K562 (cell line): ENCODE measurements at regions not wholly inside any gene's neighbourhood (a gene's known extent, or its start where the extent isn't known, plus 50 kb on each side); places are given as distances from the start of the nearest gene placed in this dataset.

Experiments
- ATAC-seq: fragments of 200-7000 bp; cut with Tn5 transposase; 3 replicates; pipeline ENCODE4 v1.9.1; 2020; ENCODE audit warnings: moderate library complexity
- BruUV-seq: library from RNA; stranded (reverse); fragments of 400-500 nt; replicated peaks from 2 replicates; lab custom pipeline; 2021; lab: Mats Ljungman, UMichigan
- CTCF ChIA-PET: fragments of 300-600 bp; formaldehyde crosslinking; extraction: SDS; loops from one replicate; lab custom pipeline; 2021; ENCODE audit warnings: low intra/inter-chr PET ratio; lab: Yijun Ruan, JAX
- POLR2A ChIA-PET: fragments of 300-600, 350-650 bp; sonication (Branson Sonifier 250); formaldehyde crosslinking; extraction: SDS; loops from one replicate; lab custom pipeline; 2021; ENCODE audit warnings: antibody characterized with exemption, inconsistent platforms; lab: Yijun Ruan, JAX
- DNase-seq, 4 experiments: peaks; one replicate each; pipeline versions ENCODE4 v3.0.0 to v3.0.0-alpha.2; 2011 to 2018; ENCODE audit warnings: low spot score in 3 of 4, mixed read lengths in 3 of 4; ENCODE audit errors: extremely low read depth in 1 of 4
- FAIRE-seq: peaks from 2 replicates; lab custom pipeline; 2011; peaks lifted over from hg19 to GRCh38; lab: Jason Lieb, UNC
- H2AFZ ChIP-seq: 2 replicates; pipeline ENCODE4 v1.6.0; 2011; ENCODE audit warnings: low read depth, low read length, control low read depth, inconsistent platforms
- H3K27ac ChIP-seq: fragments of 200-600 bp; 3 replicates; pipeline ENCODE4 v1.8.0; 2011; ENCODE audit warnings: low read depth, mild to moderate bottlenecking, control low read depth, inconsistent platforms, low read length, moderate library complexity, mixed read lengths; ENCODE audit errors: extremely low read depth
- H3K27me3 ChIP-seq, 2 experiments: fragments of 300-600 bp in 1 of 2; 2 replicates in 1 of 2; 3 replicates in 1 of 2; pipeline versions ENCODE4 v1.6.0 to v1.8.0; 2011; ENCODE audit warnings: inconsistent platforms in 2 of 2, low read length in 2 of 2, mild to moderate bottlenecking in 1 of 2, mixed read lengths in 1 of 2, moderate library complexity in 1 of 2; ENCODE audit not compliant: control insufficient read depth in 2 of 2, insufficient read depth in 2 of 2
- H3K36me3 ChIP-seq: fragments of 300-600 bp; 3 replicates; pipeline ENCODE4 v1.8.0; 2011; ENCODE audit warnings: mild to moderate bottlenecking, low read length, inconsistent platforms; ENCODE audit not compliant: control insufficient read depth, insufficient read depth
- H3K4me1 ChIP-seq, 2 experiments: fragments of 200-600 bp in 1 of 2; replicated peaks in 1 of 2; 2 replicates in 1 of 2; 3 replicates in 1 of 2; pipeline versions ENCODE4 v1.5.1 to v1.8.0; 2011; ENCODE audit warnings: inconsistent platforms in 2 of 2, low read length in 2 of 2, mild to moderate bottlenecking in 1 of 2, mixed read lengths in 1 of 2, moderate library complexity in 1 of 2; ENCODE audit not compliant: control insufficient read depth in 2 of 2, insufficient read depth in 2 of 2
- H3K4me2 ChIP-seq: 2 replicates; pipeline ENCODE4 v1.6.1; 2011; ENCODE audit warnings: low read length, control low read depth, inconsistent platforms, mixed read lengths; ENCODE audit not compliant: insufficient read depth
- H3K4me3 ChIP-seq: fragments of 200-600 bp; sonication (generic), shearing (Covaris generic); 2 replicates; pipeline ENCODE4 v1.5.1; 2016; ENCODE audit warnings: control low read depth, inconsistent platforms
- H3K79me2 ChIP-seq: fragments of 200-600 bp; 3 replicates; pipeline ENCODE4 v1.8.0; 2011; ENCODE audit warnings: low read length, inconsistent platforms; ENCODE audit not compliant: control insufficient read depth, insufficient read depth
- H3K9ac ChIP-seq, 2 experiments: 2 replicates each; pipeline versions ENCODE4 v1.6.0 to v1.6.1; 2011; ENCODE audit warnings: low read depth in 2 of 2, low read length in 2 of 2, control low read depth in 1 of 2, inconsistent platforms in 1 of 2, mild to moderate bottlenecking in 1 of 2, mixed read lengths in 1 of 2; ENCODE audit not compliant: insufficient read depth in 1 of 2
- H3K9me1 ChIP-seq: one replicate; pipeline ENCODE4 v1.6.0; 2011; ENCODE audit warnings: inconsistent platforms, mild to moderate bottlenecking, low read length, moderate library complexity; ENCODE audit not compliant: control insufficient read depth, insufficient read depth
- H3K9me3 ChIP-seq: replicated peaks from 2 replicates; pipeline ENCODE4 v1.5.1; 2011; ENCODE audit warnings: low read depth, low read length, inconsistent platforms; ENCODE audit not compliant: control insufficient read depth, insufficient read depth
- H4K20me1 ChIP-seq: replicated peaks from 2 replicates; pipeline ENCODE4 v1.6.1; 2011; ENCODE audit warnings: low read length, inconsistent platforms, mixed read lengths; ENCODE audit not compliant: control insufficient read depth, insufficient read depth
- CHD4 ChIP-seq: fragments of 200-600 bp; sonication (generic); IDR thresholded peaks from 3 replicates; pipeline ENCODE4 v1.6.1; 2012; ENCODE audit warnings: low read depth, mild to moderate bottlenecking, mixed read lengths, low read length, inconsistent platforms; ENCODE audit not compliant: insufficient read depth, insufficient replicate concordance, poor library complexity, severe bottlenecking
- MTF1 ChIP-seq: fragments of 250-450 bp; sonication (Bioruptor Pico); IDR thresholded peaks from 2 replicates; pipeline ENCODE4 v1.9.0; 2021; ENCODE audit warnings: moderate library complexity, mild to moderate bottlenecking, inconsistent platforms, borderline replicate concordance
- TBL1XR1 ChIP-seq, 2 experiments: IDR thresholded peaks; 2 replicates each; pipeline ENCODE4 v1.6.1; 2012; ENCODE audit warnings: improper control_type of control experiment in 2 of 2, low read length in 2 of 2, mild to moderate bottlenecking in 1 of 2
- TCF3 ChIP-seq: sonication (generic); formaldehyde crosslinking; IDR thresholded peaks from 2 replicates; pipeline ENCODE4 v1.4.0; 2020; ENCODE audit warnings: mild to moderate bottlenecking, missing genetic modification reagents
- ZFPM2 ChIP-seq: fragments of 250-450 bp; sonication (Bioruptor Pico); IDR thresholded peaks from 2 replicates; pipeline ENCODE4 v1.5.1; 2022; ENCODE audit warnings: mild to moderate bottlenecking
- WGBS: fragments of 100-300 bp; shearing (Covaris generic); methylation state at CpG from one replicate; pipeline ENCODE4 v1.1.6; 2016; ENCODE audit warnings: low coverage, mixed read lengths; ENCODE audit not compliant: insufficient coverage; ENCODE audit errors: missing lambda C conversion rate; 5-methylcytosine and 5-hydroxymethylcytosine counted together
- in situ Hi-C: fragments of 300-500 bp; cut with MboI; formaldehyde crosslinking; loops from 4 replicates; pipeline ENCODE4 v1.15.0; 2018; ENCODE audit warnings: inconsistent platforms, mixed read lengths
- intact Hi-C: fragments of 100-400 bp; cut with micrococcal nuclease; formaldehyde crosslinking; loops from 2 replicates; pipeline ENCODE4 v1.14.2; 2022
- TF ChIP-seq, protein P1 (sequence below): fragments of 250-450 bp; sonication (Bioruptor Pico); IDR thresholded peaks from 2 replicates; pipeline ENCODE4 v1.4.0; 2020; ENCODE audit warnings: borderline replicate concordance
- TF ChIP-seq, protein P2 (sequence below): IDR thresholded peaks from 2 replicates; pipeline ENCODE4 v1.6.1; 2014; ENCODE audit warnings: antibody characterized with exemption
- TF ChIP-seq, protein P3 (sequence below), 2 experiments: fragments of 450-650 bp in 1 of 2; sonication (generic) in 1 of 2; formaldehyde crosslinking in 1 of 2; IDR thresholded peaks in 1 of 2; conservative IDR thresholded peaks in 1 of 2; 2 replicates each; pipeline versions ENCODE4 v1.6.1 to v1.8.1; 2016 to 2023; ENCODE audit warnings: mild to moderate bottlenecking in 2 of 2, moderate library complexity in 2 of 2, inconsistent platforms in 1 of 2, missing genetic modification reagents in 1 of 2
- TF ChIP-seq, protein P4 (sequence below): fragments of 250-450 bp; sonication (Bioruptor Pico); IDR thresholded peaks from 2 replicates; pipeline ENCODE4 v1.4.0; 2020; ENCODE audit warnings: mild to moderate bottlenecking, moderate library complexity

DNA sequence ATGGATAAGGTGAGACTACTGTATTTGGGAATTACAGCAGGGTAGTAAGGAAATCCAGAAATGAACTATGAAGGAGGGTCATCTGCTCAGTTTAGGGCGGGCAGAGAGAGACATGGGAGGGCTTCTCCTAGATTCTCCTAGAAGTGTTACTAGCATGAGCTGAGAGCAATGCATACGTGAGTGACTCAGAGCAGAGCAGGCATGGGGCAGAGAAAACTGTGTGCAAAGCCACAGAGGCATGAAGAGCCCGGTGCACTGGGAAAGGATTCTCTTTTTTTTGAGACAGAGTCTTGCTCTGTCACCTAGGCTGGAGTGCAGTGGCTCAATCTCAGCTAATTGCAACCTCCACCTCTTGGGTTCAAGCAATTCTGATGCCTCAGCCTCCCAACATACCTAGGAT lies 116.2 kb downstream of the SOCS6 start:
- Histone ChIP-seq H3K9ac (no peak overlapping the region), H3K4me3 (no peak overlapping the region), H3K79me2 (no peaks in the 10 kb centered on the region), H3K4me1 (no peaks in the 10 kb centered on the region; a peak in 1 of 5 replicates), H3K4me2 (no peak overlapping the region), H3K27ac (no peak overlapping the region), H3K36me3 (no peaks in the 10 kb centered on the region), H2AFZ (no peak overlapping the region), H3K9me3 (no peaks in the 10 kb centered on the region), H4K20me1 (no peaks in the 10 kb centered on the region), H3K27me3 (no peaks in the 10 kb centered on the region), H3K9me1 (no peaks in the 10 kb centered on the region)
- CTCF ChIA-PET: no interaction called here
- no peak for DNase-seq
- TF ChIP-seq TCF3 (CRISPR knock-in tag): no peak
- no peak for TF ChIP-seq CHD4
- no peak for TF ChIP-seq TBL1XR1 (IDR thresholded peaks at IDR 0.05; ENCODE audit: low read length in 2 of 2)
- ATAC-seq: no peak
- in situ Hi-C loops: no loop called here
- 8% methylated on average over 3 of the region's 3 CpGs for WGBS
- intact Hi-C loops: no loop called here
- POLR2A ChIA-PET: no interaction called here
- no TSS peak for BruUV-seq
- FAIRE-seq: no peak

DNA sequence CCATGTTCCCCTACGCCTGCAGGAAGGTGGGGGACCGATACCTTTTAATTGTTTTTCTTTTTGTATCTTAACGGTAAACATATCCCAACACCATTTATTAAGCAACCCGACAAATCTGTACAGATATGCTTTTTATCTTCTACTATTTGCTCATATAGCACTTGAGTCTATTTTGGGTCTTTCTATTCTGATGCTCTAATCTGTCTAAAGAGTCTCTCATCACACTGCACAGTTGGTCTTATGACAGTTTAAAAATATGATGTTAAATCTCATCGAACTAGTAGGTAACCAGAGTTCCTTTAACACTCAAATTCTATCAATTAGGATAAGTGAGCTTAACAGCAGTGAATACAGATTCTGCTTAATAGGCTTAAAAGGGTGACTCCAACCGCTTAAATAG lies 111.6 kb downstream of the SOCS6 start:
- no peak overlapping the region for H3K4me3 ChIP-seq
- H2AFZ ChIP-seq: no peak overlapping the region
- no peaks in the 10 kb centered on the region for H3K79me2 ChIP-seq
- H3K9me3 ChIP-seq: no peaks in the 10 kb centered on the region
- no peak overlapping the region for H3K4me2 ChIP-seq
- H3K9ac ChIP-seq: no peak overlapping the region
- POLR2A ChIA-PET: no interaction called here
- CTCF ChIA-PET: no interaction called here
- WGBS: 25% methylated on average over 6 of the region's 6 CpGs
- ATAC-seq: no peak
- no peaks in the 10 kb centered on the region; a peak in 1 of 5 replicates for H3K4me1 ChIP-seq
- in situ Hi-C loops: no loop called here
- no peak for DNase-seq
- TF ChIP-seq ZFPM2 (CRISPR knock-in tag) (no peak), MTF1 (CRISPR knock-in tag) (no peak)
- TF ChIP-seq, protein P1, sequence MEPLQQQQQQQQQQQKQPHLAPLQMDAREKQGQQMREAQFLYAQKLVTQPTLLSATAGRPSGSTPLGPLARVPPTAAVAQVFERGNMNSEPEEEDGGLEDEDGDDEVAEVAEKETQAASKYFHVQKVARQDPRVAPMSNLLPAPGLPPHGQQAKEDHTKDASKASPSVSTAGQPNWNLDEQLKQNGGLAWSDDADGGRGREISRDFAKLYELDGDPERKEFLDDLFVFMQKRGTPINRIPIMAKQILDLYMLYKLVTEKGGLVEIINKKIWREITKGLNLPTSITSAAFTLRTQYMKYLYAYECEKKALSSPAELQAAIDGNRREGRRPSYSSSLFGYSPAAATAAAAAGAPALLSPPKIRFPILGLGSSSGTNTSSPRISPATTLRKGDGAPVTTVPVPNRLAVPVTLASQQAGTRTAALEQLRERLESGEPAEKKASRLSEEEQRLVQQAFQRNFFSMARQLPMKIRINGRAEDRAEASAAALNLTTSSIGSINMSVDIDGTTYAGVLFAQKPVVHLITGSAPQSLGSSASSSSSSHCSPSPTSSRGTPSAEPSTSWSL (CRISPR knock-in tag): no peak
- TF ChIP-seq, protein P2, sequence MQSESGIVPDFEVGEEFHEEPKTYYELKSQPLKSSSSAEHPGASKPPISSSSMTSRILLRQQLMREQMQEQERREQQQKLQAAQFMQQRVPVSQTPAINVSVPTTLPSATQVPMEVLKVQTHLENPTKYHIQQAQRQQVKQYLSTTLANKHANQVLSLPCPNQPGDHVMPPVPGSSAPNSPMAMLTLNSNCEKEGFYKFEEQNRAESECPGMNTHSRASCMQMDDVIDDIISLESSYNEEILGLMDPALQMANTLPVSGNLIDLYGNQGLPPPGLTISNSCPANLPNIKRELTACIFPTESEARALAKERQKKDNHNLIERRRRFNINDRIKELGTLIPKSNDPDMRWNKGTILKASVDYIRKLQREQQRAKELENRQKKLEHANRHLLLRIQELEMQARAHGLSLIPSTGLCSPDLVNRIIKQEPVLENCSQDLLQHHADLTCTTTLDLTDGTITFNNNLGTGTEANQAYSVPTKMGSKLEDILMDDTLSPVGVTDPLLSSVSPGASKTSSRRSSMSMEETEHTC: no peak
- TF ChIP-seq, protein P3, sequence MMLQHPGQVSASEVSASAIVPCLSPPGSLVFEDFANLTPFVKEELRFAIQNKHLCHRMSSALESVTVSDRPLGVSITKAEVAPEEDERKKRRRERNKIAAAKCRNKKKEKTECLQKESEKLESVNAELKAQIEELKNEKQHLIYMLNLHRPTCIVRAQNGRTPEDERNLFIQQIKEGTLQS (IDR thresholded peaks at IDR 0.05): no peak
- TF ChIP-seq, protein P3 (CRISPR knock-in tag; conservative IDR thresholded peaks at IDR 0.05): no peak
- TF ChIP-seq, protein P4, sequence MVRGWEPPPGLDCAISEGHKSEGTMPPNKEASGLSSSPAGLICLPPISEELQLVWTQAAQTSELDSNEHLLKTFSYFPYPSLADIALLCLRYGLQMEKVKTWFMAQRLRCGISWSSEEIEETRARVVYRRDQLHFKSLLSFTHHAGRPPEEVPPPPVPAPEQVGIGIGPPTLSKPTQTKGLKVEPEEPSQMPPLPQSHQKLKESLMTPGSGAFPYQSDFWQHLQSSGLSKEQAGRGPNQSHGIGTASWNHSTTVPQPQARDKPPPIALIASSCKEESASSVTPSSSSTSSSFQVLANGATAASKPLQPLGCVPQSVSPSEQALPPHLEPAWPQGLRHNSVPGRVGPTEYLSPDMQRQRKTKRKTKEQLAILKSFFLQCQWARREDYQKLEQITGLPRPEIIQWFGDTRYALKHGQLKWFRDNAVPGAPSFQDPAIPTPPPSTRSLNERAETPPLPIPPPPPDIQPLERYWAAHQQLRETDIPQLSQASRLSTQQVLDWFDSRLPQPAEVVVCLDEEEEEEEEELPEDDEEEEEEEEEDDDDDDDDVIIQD: no peak
- FAIRE-seq: no peak
- no peaks in the 10 kb centered on the region for H3K27me3 ChIP-seq
- H3K9me1 ChIP-seq: no peaks in the 10 kb centered on the region
- no TSS peak for BruUV-seq
- H3K36me3 ChIP-seq: no peaks in the 10 kb centered on the region
- H3K27ac ChIP-seq: no peak overlapping the region
- H4K20me1 ChIP-seq: no peaks in the 10 kb centered on the region
- intact Hi-C loops: no loop called here
